ENCODE measurements at regions not wholly inside any gene's neighbourhood (a gene's known extent, or its start where the extent isn't known, plus 50 kb on each side); places are given as distances from the start of the nearest gene placed in this dataset.

DNA sequence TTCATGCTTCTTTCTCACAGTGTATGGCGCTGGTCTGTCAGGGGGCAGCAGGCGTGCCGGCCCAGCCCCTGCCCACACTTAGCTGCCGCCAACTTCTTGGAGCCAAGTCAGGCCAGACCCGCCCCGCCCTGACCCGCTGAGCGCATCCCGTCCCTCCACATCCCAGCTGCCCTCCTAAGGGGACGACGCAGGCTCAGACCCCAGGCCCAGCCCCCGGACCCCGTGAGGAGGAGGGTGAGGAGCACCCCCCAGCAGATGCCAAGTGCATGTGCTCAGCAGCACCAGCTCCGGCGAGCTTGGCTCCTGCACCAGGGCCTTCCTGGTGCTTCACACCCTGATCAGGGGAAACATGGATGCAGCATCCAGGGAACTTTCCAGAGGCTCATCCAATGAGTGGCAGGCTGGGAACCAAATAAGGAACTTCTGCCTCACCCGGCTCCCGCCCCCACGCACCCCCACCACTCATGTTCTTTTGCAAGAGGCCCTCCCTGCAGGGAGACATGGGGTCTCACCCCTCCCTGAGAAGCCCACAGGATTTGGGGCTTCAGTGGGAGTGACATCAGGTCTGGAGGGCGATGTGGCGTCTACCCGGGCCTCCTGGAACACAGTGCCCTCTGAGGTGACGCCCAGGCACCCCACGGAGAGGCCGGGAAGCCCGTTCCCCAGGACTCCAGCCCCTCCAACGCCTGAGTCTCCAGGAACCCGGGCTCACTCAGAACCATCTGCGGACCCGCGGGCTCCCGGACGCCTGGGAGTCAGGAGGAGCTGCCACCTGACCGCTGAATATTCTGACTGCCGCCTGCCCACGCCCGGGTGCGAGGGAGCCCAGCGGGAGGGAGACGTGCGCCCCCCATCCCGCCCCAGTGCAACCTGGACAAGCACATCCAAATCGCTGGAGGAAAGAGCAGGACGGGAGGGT is 70.0 kb upstream of the GALNT9 start:
- H3K36me3 ChIP-seq, result no peaks in the 10 kb centered on the region
- H3K27ac ChIP-seq, result no peak overlapping the region
- intact Hi-C loops (cut with DNase I; ENCODE audit: low total_unique reads), result no loop called here
- no peak overlapping the region for H3K4me3 ChIP-seq
- H3K4me1 ChIP-seq, result no peaks in the 10 kb centered on the region
- peaks cover 0 to 24% of the 10 kb centered on the region in 2 donors for H3K27me3 ChIP-seq
- no peak for DNase-seq
- no peaks in the 10 kb centered on the region for H3K9me3 ChIP-seq
- no peak for TF ChIP-seq POLR2A (IDR thresholded peaks at IDR 0.05)
- TF ChIP-seq, protein P1, sequence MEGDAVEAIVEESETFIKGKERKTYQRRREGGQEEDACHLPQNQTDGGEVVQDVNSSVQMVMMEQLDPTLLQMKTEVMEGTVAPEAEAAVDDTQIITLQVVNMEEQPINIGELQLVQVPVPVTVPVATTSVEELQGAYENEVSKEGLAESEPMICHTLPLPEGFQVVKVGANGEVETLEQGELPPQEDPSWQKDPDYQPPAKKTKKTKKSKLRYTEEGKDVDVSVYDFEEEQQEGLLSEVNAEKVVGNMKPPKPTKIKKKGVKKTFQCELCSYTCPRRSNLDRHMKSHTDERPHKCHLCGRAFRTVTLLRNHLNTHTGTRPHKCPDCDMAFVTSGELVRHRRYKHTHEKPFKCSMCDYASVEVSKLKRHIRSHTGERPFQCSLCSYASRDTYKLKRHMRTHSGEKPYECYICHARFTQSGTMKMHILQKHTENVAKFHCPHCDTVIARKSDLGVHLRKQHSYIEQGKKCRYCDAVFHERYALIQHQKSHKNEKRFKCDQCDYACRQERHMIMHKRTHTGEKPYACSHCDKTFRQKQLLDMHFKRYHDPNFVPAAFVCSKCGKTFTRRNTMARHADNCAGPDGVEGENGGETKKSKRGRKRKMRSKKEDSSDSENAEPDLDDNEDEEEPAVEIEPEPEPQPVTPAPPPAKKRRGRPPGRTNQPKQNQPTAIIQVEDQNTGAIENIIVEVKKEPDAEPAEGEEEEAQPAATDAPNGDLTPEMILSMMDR (IDR thresholded peaks at IDR 0.05), result no peak

DNA sequence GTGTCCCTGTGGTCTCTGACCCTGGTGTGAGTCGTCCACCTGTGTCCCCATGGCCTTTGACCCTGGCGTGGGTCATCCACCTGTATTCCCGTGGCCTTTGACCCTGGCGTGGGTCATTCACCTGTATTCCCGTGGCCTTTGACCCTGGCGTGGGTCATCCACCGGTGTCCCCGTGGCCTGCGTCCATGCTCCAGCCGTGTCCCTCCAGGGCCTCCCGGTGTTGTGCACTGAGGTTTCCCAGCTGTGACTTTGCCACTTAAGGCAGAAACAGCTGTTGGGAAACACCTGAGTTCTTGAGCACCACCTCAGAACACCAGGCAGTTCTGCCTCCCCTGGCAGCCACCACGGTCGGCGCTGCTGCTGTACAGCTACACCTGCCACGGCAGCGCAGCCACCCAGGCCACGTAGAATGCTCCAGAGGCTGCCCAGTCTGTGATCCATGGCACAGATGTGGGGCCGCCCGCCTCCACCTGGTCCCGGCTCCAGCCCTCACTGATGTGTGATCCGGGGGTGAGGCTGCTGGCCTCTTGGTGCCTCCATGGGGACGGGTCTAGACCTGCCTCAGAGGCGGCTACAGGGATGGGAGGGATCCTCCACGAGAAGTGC is 69.1 kb upstream of the GALNT9 start:
- DNase-seq, result no peak
- no peak for TF ChIP-seq POLR2A (IDR thresholded peaks at IDR 0.05)
- TF ChIP-seq, protein P1 (IDR thresholded peaks at IDR 0.05), result no peak

DNA sequence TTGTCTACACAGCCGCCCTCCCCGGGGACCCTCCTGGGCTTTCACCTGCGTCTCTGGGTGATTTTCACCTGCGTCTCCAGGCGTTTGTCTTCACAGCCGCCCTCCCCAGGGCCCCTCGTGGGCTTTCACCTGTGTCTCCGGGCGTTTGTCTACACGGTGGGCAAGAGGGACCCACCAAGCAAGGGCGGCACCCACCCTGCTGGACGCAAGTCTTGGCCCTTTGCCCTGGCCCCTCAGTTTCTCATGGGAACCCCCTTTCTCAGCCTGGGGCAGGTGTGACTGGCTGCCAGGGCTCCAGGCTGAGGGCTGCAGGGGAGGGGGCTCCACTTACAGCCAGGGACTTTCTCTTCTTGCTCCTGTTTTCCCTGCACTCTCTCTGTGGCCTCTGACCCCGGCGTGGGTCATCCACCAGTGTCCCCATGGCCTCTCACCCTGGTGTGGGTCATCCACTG is 68.6 kb upstream of the GALNT9 start:
- no peak for DNase-seq
- Histone ChIP-seq H3K4me3 (no peak overlapping the region), H3K4me1 (no peaks in the 10 kb centered on the region), H3K27ac (no peak overlapping the region), H3K9me3 (no peaks in the 10 kb centered on the region), H3K27me3 (peaks cover 0 to 24% of the 10 kb centered on the region in 2 donors), H3K36me3 (no peaks in the 10 kb centered on the region)
- intact Hi-C loops (cut with DNase I; ENCODE audit: low total_unique reads), result no loop called here
- no peak for TF ChIP-seq POLR2A (IDR thresholded peaks at IDR 0.05)
- TF ChIP-seq, protein P1 (IDR thresholded peaks at IDR 0.05), result no peak

More for the DNA sequence above, 69.1 kb upstream of the GALNT9 start:
- no peaks in the 10 kb centered on the region for H3K9me3 ChIP-seq
- no peak overlapping the region for H3K4me3 ChIP-seq
- no peaks in the 10 kb centered on the region for H3K36me3 ChIP-seq
- no peak overlapping the region for H3K27ac ChIP-seq
- intact Hi-C loops (cut with DNase I; ENCODE audit: low total_unique reads), result no loop called here
- peaks cover 0 to 24% of the 10 kb centered on the region in 2 donors for H3K27me3 ChIP-seq
- no peaks in the 10 kb centered on the region for H3K4me1 ChIP-seq

DNA sequence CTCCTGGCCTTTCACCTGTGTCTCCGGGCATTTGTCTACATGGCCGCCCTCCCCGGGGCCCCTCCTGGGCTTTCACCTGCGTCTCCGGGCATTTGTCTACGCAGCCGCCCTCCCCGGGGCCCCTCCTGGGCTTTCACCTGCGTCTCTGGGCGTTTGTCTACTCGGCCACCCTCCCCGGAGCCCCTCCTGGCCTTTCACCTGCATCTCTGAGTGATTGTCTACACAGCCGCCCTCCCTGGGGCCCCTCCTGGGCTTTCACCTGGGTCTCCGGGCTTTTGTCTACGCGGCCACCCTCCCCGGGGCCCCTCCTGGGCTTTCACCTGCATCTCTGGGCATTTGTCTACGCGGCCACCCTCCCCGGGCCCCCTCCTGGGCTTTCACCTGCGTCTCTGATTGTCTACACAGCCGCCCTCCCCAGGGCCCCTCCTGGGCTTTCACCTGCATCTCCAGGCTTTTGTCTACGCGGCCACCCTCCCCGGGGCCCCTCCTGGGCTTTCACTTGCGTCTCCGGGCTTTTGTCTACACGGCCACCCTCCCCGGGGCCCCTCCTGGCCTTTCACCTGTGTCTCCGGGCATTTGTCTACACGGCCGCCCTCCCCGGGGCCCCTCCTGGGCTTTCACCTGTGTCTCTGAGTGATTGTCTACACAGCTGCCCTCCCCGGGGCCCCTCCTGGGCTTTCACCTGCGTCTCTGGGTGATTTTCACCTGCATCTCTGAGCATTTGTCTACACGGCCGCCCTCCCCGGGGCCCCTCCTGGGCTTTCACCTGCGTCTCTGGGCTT is 68.0 kb upstream of the GALNT9 start:
- H3K4me1 ChIP-seq, result no peaks in the 10 kb centered on the region
- no peak overlapping the region for H3K27ac ChIP-seq
- H3K36me3 ChIP-seq, result no peaks in the 10 kb centered on the region
- peaks cover 0 to 24% of the 10 kb centered on the region in 2 donors for H3K27me3 ChIP-seq
- no peaks in the 10 kb centered on the region for H3K9me3 ChIP-seq
- no peak for DNase-seq
- H3K4me3 ChIP-seq, result no peak overlapping the region
- no peak for TF ChIP-seq POLR2A (IDR thresholded peaks at IDR 0.05)
- TF ChIP-seq, protein P1 (IDR thresholded peaks at IDR 0.05), result no peak
- intact Hi-C loops (cut with DNase I; ENCODE audit: low total_unique reads), result no loop called here

All from uterus (tissue), 3 donors.